GM12878 (cell line): ENCODE measurements at regions not wholly inside any gene's neighbourhood (a gene's known extent, or its start where the extent isn't known, plus 50 kb on each side); places are given as distances from the start of the nearest gene placed in this dataset.

Source experiments
- CREM ChIP-seq: IDR thresholded peaks from 2 replicates; pipeline ENCODE4 v1.6.1; 2014; ENCODE audit warnings: antibody characterized with exemption, low read depth
- EP300 ChIP-seq, 2 experiments: fragments of 150-350 bp in 1 of 2; IDR thresholded peaks; 2 replicates each; pipeline ENCODE4 v1.6.1; 2011 to 2012; ENCODE audit warnings: low read depth in 2 of 2, low read length in 2 of 2, borderline replicate concordance in 1 of 2, improper control_type of control experiment in 1 of 2, inconsistent platforms in 1 of 2; ENCODE audit not compliant: control insufficient read depth in 1 of 2
- GABPA ChIP-seq: IDR thresholded peaks from 2 replicates; pipeline ENCODE4 v1.6.1; 2014; ENCODE audit warnings: antibody characterized with exemption, low read depth, mild to moderate bottlenecking, inconsistent platforms
- JUNB ChIP-seq: IDR thresholded peaks from 2 replicates; pipeline ENCODE4 v1.6.1; 2016; ENCODE audit warnings: antibody characterized with exemption, mild to moderate bottlenecking
- POLR2AphosphoS5 ChIP-seq: IDR thresholded peaks from 2 replicates; pipeline ENCODE4 v1.6.1; 2011; ENCODE audit warnings: mild to moderate bottlenecking, low read length, inconsistent platforms
- RAD21 ChIP-seq: IDR thresholded peaks from 2 replicates; pipeline ENCODE4 v1.6.1; 2011; ENCODE audit warnings: mild to moderate bottlenecking, low read depth, low read length, moderate library complexity; ENCODE audit not compliant: insufficient read depth
- SMC3 ChIP-seq: IDR thresholded peaks from 2 replicates; pipeline ENCODE4 v1.6.1; 2011; ENCODE audit warnings: low read length, improper control_type of control experiment, borderline replicate concordance
- SP1 ChIP-seq: IDR thresholded peaks from one replicate; pipeline ENCODE4 v1.6.1; 2011; ENCODE audit warnings: low read depth, low read length
- SPI1 ChIP-seq: IDR thresholded peaks from 2 replicates; pipeline ENCODE4 v1.6.1; 2011; ENCODE audit warnings: low read depth, mild to moderate bottlenecking, low read length, moderate library complexity, borderline replicate concordance; ENCODE audit not compliant: insufficient read depth
- SRF ChIP-seq, 2 experiments: IDR thresholded peaks; 2 replicates each; pipeline ENCODE4 v1.6.1; 2011; ENCODE audit warnings: low read depth in 2 of 2, low read length in 2 of 2, mild to moderate bottlenecking in 1 of 2, moderate library complexity in 1 of 2
- TAF1 ChIP-seq: IDR thresholded peaks from 2 replicates; pipeline ENCODE4 v1.6.1; 2011; ENCODE audit warnings: mild to moderate bottlenecking, low read depth, low read length, borderline replicate concordance
- TF ChIP-seq, protein P1 (sequence below), 3 experiments: IDR thresholded peaks in 2 of 3; conservative IDR thresholded peaks in 1 of 3; 2 replicates each; pipeline ENCODE4 v1.5.1; 2011; ENCODE audit warnings: low read depth in 3 of 3, low read length in 3 of 3, mild to moderate bottlenecking in 3 of 3, control low read depth in 2 of 3, moderate library complexity in 2 of 3, inconsistent platforms in 1 of 3, mixed read lengths in 1 of 3; ENCODE audit not compliant: control insufficient read depth in 2 of 3, insufficient read depth in 1 of 3; ENCODE audit errors: extremely low read depth in 1 of 3

- TF ChIP-seq, protein P1, sequence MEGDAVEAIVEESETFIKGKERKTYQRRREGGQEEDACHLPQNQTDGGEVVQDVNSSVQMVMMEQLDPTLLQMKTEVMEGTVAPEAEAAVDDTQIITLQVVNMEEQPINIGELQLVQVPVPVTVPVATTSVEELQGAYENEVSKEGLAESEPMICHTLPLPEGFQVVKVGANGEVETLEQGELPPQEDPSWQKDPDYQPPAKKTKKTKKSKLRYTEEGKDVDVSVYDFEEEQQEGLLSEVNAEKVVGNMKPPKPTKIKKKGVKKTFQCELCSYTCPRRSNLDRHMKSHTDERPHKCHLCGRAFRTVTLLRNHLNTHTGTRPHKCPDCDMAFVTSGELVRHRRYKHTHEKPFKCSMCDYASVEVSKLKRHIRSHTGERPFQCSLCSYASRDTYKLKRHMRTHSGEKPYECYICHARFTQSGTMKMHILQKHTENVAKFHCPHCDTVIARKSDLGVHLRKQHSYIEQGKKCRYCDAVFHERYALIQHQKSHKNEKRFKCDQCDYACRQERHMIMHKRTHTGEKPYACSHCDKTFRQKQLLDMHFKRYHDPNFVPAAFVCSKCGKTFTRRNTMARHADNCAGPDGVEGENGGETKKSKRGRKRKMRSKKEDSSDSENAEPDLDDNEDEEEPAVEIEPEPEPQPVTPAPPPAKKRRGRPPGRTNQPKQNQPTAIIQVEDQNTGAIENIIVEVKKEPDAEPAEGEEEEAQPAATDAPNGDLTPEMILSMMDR (IDR thresholded peaks at IDR 0.05 in 2 of 3, conservative IDR thresholded peaks at IDR 0.05 in 1 of 3; ENCODE audit: control insufficient read depth in 2 of 3, extremely low read depth in 1 of 3, insufficient read depth in 1 of 3, low read depth in 3 of 3, low read length in 3 of 3): no peak
- TF ChIP-seq EP300 (IDR thresholded peaks at IDR 0.05; ENCODE audit: borderline replicate concordance in 1 of 2, control insufficient read depth in 1 of 2, low read depth in 2 of 2, low read length in 2 of 2) (no peak), SP1 (no peak), JUNB (no peak), CREM (no peak), GABPA (no peak), SRF (IDR thresholded peaks at IDR 0.05; ENCODE audit: low read depth in 2 of 2, low read length in 2 of 2) (no peak), TAF1 (no peak), POLR2AphosphoS5 (no peak), RAD21 (no peak), SMC3 (no peak), SPI1 (no peak)
Measured at GRCh38 chr4:174437324-174437723, 85.0 kb downstream of the HPGD start.
